ENCODE measurements at regions not wholly inside any gene's neighbourhood (a gene's known extent, or its start where the extent isn't known, plus 50 kb on each side); places are given as distances from the start of the nearest gene placed in this dataset.

GRCh38 chr18:25516747-25517498, 165.0 kb upstream of the ZNF521 start:
- dilution Hi-C loops (cut with MboI; ENCODE audit: extremely low pct_ligation_motif_present, low sequenced_read_pairs), result no loop called here
- Histone ChIP-seq H3K4me3 (ENCODE audit: control insufficient read depth in 2 of 3, extremely low read depth in 1 of 3, insufficient read depth in 2 of 3, low read depth in 1 of 3, low read length in 3 of 3) (no peak overlapping the region), H3K9me3 (ENCODE audit: control insufficient read depth, low read depth, low read length) (no peaks in the 10 kb centered on the region), H3K4me2 (ENCODE audit: control insufficient read depth, extremely low read depth, insufficient read depth, low read depth, low read length) (no peak overlapping the region), H3K79me2 (ENCODE audit: control insufficient read depth, insufficient read depth, low read length) (no peaks in the 10 kb centered on the region), H3K27ac (ENCODE audit: control insufficient read depth, insufficient read depth, low read length) (no peak overlapping the region), H3K36me3 (ENCODE audit: control insufficient read depth in 2 of 2, extremely low read depth in 1 of 2, insufficient read depth in 2 of 2, low read length in 2 of 2) (no peaks in the 10 kb centered on the region), H4K20me1 (ENCODE audit: control insufficient read depth, extremely low read depth, insufficient read depth, low read length) (no peaks in the 10 kb centered on the region), H2AFZ (ENCODE audit: control insufficient read depth, low read length) (no peak overlapping the region), H3K27me3 (ENCODE audit: control insufficient read depth, extremely low read depth, insufficient read depth, low read length) (no peaks in the 10 kb centered on the region), H3K9me1 (ENCODE audit: control insufficient read depth, extremely low read depth, insufficient read depth, low read length) (no peaks in the 10 kb centered on the region), H3K9ac (ENCODE audit: control insufficient read depth, extremely low read depth, insufficient read depth, low read length) (no peak overlapping the region), H3K4me1 (ENCODE audit: control insufficient read depth, extremely low read depth, insufficient read depth, low read length) (no peaks in the 10 kb centered on the region)
- DNase-seq (ENCODE audit: low read depth, low spot score) (no peak), FAIRE-seq (no peak)
- TF ChIP-seq CTCF (optimal IDR thresholded peaks at IDR 0.05 in 1 of 3, IDR thresholded peaks at IDR 0.05 in 1 of 3, conservative IDR thresholded peaks at IDR 0.05 in 1 of 3; ENCODE audit: extremely low read depth in 1 of 3, insufficient read depth in 2 of 3, low read length in 3 of 3) (no peak), EZH2 (IDR thresholded peaks at IDR 0.05; ENCODE audit: low read length) (no peak)

- H3K36me3 ChIP-seq (ENCODE audit: control insufficient read depth in 2 of 2, extremely low read depth in 1 of 2, insufficient read depth in 2 of 2, low read length in 2 of 2), result no peaks in the 10 kb centered on the region
- no peaks in the 10 kb centered on the region for H3K4me1 ChIP-seq (ENCODE audit: control insufficient read depth, extremely low read depth, insufficient read depth, low read length)
- H3K4me2 ChIP-seq (ENCODE audit: control insufficient read depth, extremely low read depth, insufficient read depth, low read depth, low read length), result no peak overlapping the region
- H3K9me3 ChIP-seq (ENCODE audit: control insufficient read depth, low read depth, low read length), result no peaks in the 10 kb centered on the region
- dilution Hi-C loops (cut with MboI; ENCODE audit: extremely low pct_ligation_motif_present, low sequenced_read_pairs), result no loop called here
- FAIRE-seq (no peak), DNase-seq (ENCODE audit: low read depth, low spot score) (no peak)
- no peaks in the 10 kb centered on the region for H3K9me1 ChIP-seq (ENCODE audit: control insufficient read depth, extremely low read depth, insufficient read depth, low read length)
- H3K9ac ChIP-seq (ENCODE audit: control insufficient read depth, extremely low read depth, insufficient read depth, low read length), result no peak overlapping the region
- no peak overlapping the region for H3K4me3 ChIP-seq (ENCODE audit: control insufficient read depth in 2 of 3, extremely low read depth in 1 of 3, insufficient read depth in 2 of 3, low read depth in 1 of 3, low read length in 3 of 3)
- no peak overlapping the region for H3K27ac ChIP-seq (ENCODE audit: control insufficient read depth, insufficient read depth, low read length)
- H4K20me1 ChIP-seq (ENCODE audit: control insufficient read depth, extremely low read depth, insufficient read depth, low read length), result no peaks in the 10 kb centered on the region
- no peak for TF ChIP-seq EZH2 (IDR thresholded peaks at IDR 0.05; ENCODE audit: low read length)
- TF ChIP-seq CTCF (optimal IDR thresholded peaks at IDR 0.05 in 1 of 3, IDR thresholded peaks at IDR 0.05 in 1 of 3, conservative IDR thresholded peaks at IDR 0.05 in 1 of 3; ENCODE audit: extremely low read depth in 1 of 3, insufficient read depth in 2 of 3, low read length in 3 of 3), result no peak
- H3K27me3 ChIP-seq (ENCODE audit: control insufficient read depth, extremely low read depth, insufficient read depth, low read length), result no peaks in the 10 kb centered on the region
- H3K79me2 ChIP-seq (ENCODE audit: control insufficient read depth, insufficient read depth, low read length), result no peaks in the 10 kb centered on the region
- no peak overlapping the region for H2AFZ ChIP-seq (ENCODE audit: control insufficient read depth, low read length)
These were observed 164.2 kb upstream of the ZNF521 start for GRCh38 chr18:25516121-25516520.

Data from keratinocyte (primary cell).